MCF 10A (cell line): ENCODE measurements at regions not wholly inside any gene's neighbourhood (a gene's known extent, or its start where the extent isn't known, plus 50 kb on each side); places are given as distances from the start of the nearest gene placed in this dataset.

Experiments used
- BruUV-seq: library from RNA; stranded (reverse); fragments of 400-500 nt; replicated peaks from 2 replicates; lab custom pipeline; 2021; lab: Mats Ljungman, UMichigan
- CTCF ChIA-PET: fragments of 300-600 bp; sonication (Branson Sonifier 250); formaldehyde crosslinking; extraction: SDS; loops from one replicate; lab custom pipeline; 2021; ENCODE audit warnings: antibody characterized with exemption, inconsistent platforms; lab: Yijun Ruan, JAX
- POLR2A ChIA-PET: fragments of 300-600, 350-650 bp; sonication (Branson Sonifier 250); formaldehyde crosslinking; extraction: SDS; loops from one replicate; lab custom pipeline; 2020; ENCODE audit warnings: antibody characterized with exemption, inconsistent platforms; lab: Yijun Ruan, JAX
- DNase-seq: peaks from one replicate; pipeline ENCODE4 v3.0.0-alpha.2; 2018; ENCODE audit not compliant: unreplicated experiment
- H3K27ac Mint-ChIP-seq: one replicate; pipeline ENCODE4 v1.8.0; 2022; ENCODE audit warnings: mild to moderate bottlenecking, low read depth, mixed read lengths; ENCODE audit not compliant: unreplicated experiment
- H3K27me3 Mint-ChIP-seq: one replicate; pipeline ENCODE4 v1.8.0; 2022; ENCODE audit warnings: mixed read lengths; ENCODE audit not compliant: insufficient read depth, unreplicated experiment
- H3K36me3 Mint-ChIP-seq: one replicate; pipeline ENCODE4 v1.8.0; 2022; ENCODE audit warnings: mild to moderate bottlenecking, moderate library complexity, mixed read lengths; ENCODE audit not compliant: insufficient read depth, unreplicated experiment
- H3K4me1 Mint-ChIP-seq: one replicate; pipeline ENCODE4 v1.8.0; 2022; ENCODE audit warnings: mixed read lengths; ENCODE audit not compliant: insufficient read depth, unreplicated experiment
- H3K4me3 Mint-ChIP-seq: one replicate; pipeline ENCODE4 v1.8.0; 2022; ENCODE audit warnings: mild to moderate bottlenecking, moderate library complexity, mixed read lengths; ENCODE audit not compliant: unreplicated experiment
- H3K9me3 Mint-ChIP-seq: one replicate; pipeline ENCODE4 v1.8.0; 2022; ENCODE audit warnings: mixed read lengths; ENCODE audit not compliant: unreplicated experiment
- intact Hi-C: fragments of 100-400 bp; cut with micrococcal nuclease; formaldehyde crosslinking; loops from 2 replicates; pipeline ENCODE4 v1.14.1; 2022
- TF ChIP-seq, protein P1 (sequence below): fragments of 200-600 bp; IDR thresholded peaks from one replicate; pipeline ENCODE4 v1.8.0; 2022; ENCODE audit warnings: antibody characterized with exemption, mild to moderate bottlenecking; ENCODE audit not compliant: unreplicated experiment

DNA sequence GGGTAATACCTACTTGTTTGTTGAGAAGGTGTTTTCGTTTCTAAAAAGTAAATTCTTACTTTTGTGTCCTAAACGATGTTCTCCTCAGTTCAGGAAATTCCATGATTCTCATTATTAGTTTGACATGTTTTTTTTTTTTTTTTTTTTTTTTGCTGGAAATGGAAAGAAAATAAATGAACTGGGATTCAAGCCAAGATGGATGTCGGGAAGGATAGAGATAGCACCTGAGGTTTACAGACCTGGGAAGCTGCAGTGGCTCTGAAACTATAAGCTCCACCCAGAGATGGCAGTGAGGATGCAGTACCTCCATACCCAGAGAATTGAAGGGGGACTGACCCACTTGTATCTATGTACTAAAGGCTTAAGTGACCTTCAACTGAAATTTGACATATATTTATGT lies 334.6 kb upstream of the TGFBR2 start:
- peaks cover 11% of the 10 kb centered on the region for H3K4me1 Mint-ChIP-seq
- no TSS peak for BruUV-seq
- intact Hi-C loops = no loop called here
- no peak overlapping the region for H3K4me3 Mint-ChIP-seq
- POLR2A ChIA-PET = interaction anchor here (1.0 kb wide), 1 partner anchor 10 kb away, joined by 4 read pairs; no protein-coding TSS in a partner anchor
- CTCF ChIA-PET = interaction anchor here (0.6 kb wide), 1 partner anchor 126 kb away, joined by 3 read pairs; no protein-coding TSS in a partner anchor
- no peak for DNase-seq
- no peaks in the 10 kb centered on the region for H3K27me3 Mint-ChIP-seq
- peaks cover 7% of the 10 kb centered on the region for H3K9me3 Mint-ChIP-seq
- H3K27ac Mint-ChIP-seq = no peak overlapping the region
- no peaks in the 10 kb centered on the region for H3K36me3 Mint-ChIP-seq
- TF ChIP-seq, protein P1, sequence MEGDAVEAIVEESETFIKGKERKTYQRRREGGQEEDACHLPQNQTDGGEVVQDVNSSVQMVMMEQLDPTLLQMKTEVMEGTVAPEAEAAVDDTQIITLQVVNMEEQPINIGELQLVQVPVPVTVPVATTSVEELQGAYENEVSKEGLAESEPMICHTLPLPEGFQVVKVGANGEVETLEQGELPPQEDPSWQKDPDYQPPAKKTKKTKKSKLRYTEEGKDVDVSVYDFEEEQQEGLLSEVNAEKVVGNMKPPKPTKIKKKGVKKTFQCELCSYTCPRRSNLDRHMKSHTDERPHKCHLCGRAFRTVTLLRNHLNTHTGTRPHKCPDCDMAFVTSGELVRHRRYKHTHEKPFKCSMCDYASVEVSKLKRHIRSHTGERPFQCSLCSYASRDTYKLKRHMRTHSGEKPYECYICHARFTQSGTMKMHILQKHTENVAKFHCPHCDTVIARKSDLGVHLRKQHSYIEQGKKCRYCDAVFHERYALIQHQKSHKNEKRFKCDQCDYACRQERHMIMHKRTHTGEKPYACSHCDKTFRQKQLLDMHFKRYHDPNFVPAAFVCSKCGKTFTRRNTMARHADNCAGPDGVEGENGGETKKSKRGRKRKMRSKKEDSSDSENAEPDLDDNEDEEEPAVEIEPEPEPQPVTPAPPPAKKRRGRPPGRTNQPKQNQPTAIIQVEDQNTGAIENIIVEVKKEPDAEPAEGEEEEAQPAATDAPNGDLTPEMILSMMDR = no peak

DNA sequence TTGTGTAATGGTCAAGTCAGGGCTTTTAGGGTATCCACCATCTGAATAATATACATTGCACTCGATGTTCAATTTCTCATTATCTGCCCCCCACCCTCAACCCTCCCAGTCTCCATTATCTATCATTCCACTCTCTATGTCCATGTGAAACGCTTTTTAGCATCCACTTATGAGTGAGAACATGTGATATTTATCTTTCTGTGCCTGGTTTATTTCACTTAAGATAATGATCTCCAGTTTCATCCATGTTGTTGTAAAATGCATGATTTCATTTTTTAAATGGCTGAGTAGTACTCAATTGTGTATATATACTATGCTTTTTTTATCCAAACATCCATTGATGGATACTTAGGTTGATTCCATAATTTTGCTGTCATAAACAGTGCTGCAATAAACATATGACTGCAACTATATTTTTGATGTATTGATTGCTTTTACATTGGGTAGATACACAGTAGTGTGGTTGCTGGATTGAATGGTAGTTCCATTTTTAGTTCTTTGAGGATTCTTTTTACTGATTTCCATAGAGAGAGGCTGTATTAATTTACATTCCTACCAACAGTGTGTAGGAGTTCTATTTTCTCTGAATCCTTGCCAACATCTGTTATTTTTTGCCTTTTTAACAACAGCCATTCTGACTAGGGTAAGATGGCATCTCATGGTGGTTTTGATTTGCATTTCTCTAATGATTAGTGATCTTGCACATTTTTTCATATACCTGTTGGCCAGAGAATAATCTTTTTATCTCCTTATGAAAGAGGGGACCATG lies 332.9 kb upstream of the TGFBR2 start:
- H3K27ac Mint-ChIP-seq = no peak overlapping the region
- no peaks in the 10 kb centered on the region for H3K36me3 Mint-ChIP-seq
- intact Hi-C loops = no loop called here
- peaks cover 9% of the 10 kb centered on the region for H3K4me1 Mint-ChIP-seq
- DNase-seq = no peak
- CTCF ChIA-PET = interaction anchor here (0.6 to 1.4 kb wide), 3 partner anchors 71 to 685 kb away, joined by 3 to 6 read pairs (median 3); no protein-coding TSS in a partner anchor
- H3K9me3 Mint-ChIP-seq = peaks cover 7% of the 10 kb centered on the region
- TF ChIP-seq, protein P1 = no peak
- H3K27me3 Mint-ChIP-seq = no peaks in the 10 kb centered on the region
- POLR2A ChIA-PET = interaction anchor here (0.7 to 1.3 kb wide), 2 partner anchors 11 to 702 kb away, joined by 3 to 4 read pairs; no protein-coding TSS in a partner anchor
- no peak overlapping the region for H3K4me3 Mint-ChIP-seq
- BruUV-seq = no TSS peak

DNA sequence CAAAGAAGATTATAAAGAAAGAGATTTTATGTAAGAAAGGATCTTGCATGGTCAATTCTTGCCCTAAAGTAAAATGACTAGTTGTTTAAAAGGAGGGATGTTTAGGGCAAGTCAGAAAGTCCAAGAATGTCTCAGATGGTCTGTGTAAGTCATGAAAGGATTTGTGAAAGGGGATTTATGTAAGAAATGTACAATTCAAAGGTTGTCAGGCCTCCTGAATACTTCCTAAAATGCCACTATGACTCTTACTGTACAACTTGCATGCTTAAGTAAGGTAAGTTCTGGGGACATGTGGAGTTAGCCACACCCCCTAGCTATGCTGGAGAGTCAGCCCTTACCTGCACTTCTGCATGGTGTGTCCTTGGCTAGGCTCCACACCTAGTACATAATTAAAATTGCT lies 328.9 kb upstream of the TGFBR2 start:
- Mint-ChIP-seq H3K9me3 (no peaks in the 10 kb centered on the region), H3K36me3 (peaks cover 4% of the 10 kb centered on the region)

GRCh38 chr3:30281526-30281925 lies 324.9 kb upstream of the TGFBR2 start:
- no peak overlapping the region for H3K27ac Mint-ChIP-seq
- H3K4me1 Mint-ChIP-seq = peaks cover 32% of the 10 kb centered on the region
- no peaks in the 10 kb centered on the region for H3K9me3 Mint-ChIP-seq
- H3K36me3 Mint-ChIP-seq = peaks cover 5% of the 10 kb centered on the region
- ChIA-PET CTCF (interaction anchor here (0.6 kb wide), 1 partner anchor 1940 kb away, joined by 3 read pairs; no protein-coding TSS in a partner anchor), POLR2A (no interaction called here)
- H3K4me3 Mint-ChIP-seq = no peak overlapping the region
- TF ChIP-seq, protein P1 = no peak
- no peak for DNase-seq
- H3K27me3 Mint-ChIP-seq = no peaks in the 10 kb centered on the region
- no TSS peak for BruUV-seq
- intact Hi-C loops = no loop called here

More for the DNA sequence above, 328.9 kb upstream of the TGFBR2 start:
- Mint-ChIP-seq H3K27ac (no peak overlapping the region), H3K4me3 (no peak overlapping the region), H3K27me3 (no peaks in the 10 kb centered on the region), H3K4me1 (peaks cover 8% of the 10 kb centered on the region)
- ChIA-PET POLR2A (interaction anchor here (1.2 kb wide), 1 partner anchor 34 kb away, joined by 3 read pairs; no protein-coding TSS in a partner anchor), CTCF (interaction anchor here (0.6 to 0.7 kb wide), 2 partner anchors 240 to 857 kb away, joined by 3 read pairs; no protein-coding TSS in a partner anchor)
- no peak for DNase-seq
- TF ChIP-seq, protein P1 = no peak
- intact Hi-C loops = no loop called here
- no TSS peak for BruUV-seq
